Neural crest cell (in vitro differentiated cells): ENCODE measurements at regions not wholly inside any gene's neighbourhood (a gene's known extent, or its start where the extent isn't known, plus 50 kb on each side); places are given as distances from the start of the nearest gene placed in this dataset.
"Not testable (repeated sequence)": the region's sequence is repeated elsewhere in the genome, so short reads cannot be mapped to it uniquely, and the experiment has no call there.

Experiments used
- DNase-seq: peaks from one replicate; pipeline ENCODE4 v3.0.0; 2021; ENCODE audit warnings: low read depth, mixed read lengths, low spot score
- H3K27ac Mint-ChIP-seq: one replicate; pipeline ENCODE4 v1.8.0; 2021; ENCODE audit warnings: mild to moderate bottlenecking, mixed read lengths; ENCODE audit not compliant: unreplicated experiment
- H3K27me3 Mint-ChIP-seq: 2 replicates; pipeline ENCODE4 v1.8.0; 2021; ENCODE audit warnings: low read depth, mild to moderate bottlenecking, mixed read lengths
- H3K36me3 Mint-ChIP-seq: 2 replicates; pipeline ENCODE4 v1.8.0; 2021; ENCODE audit warnings: low read depth, mild to moderate bottlenecking, mixed read lengths
- H3K4me1 Mint-ChIP-seq: 2 replicates; pipeline ENCODE4 v1.8.0; 2021; ENCODE audit warnings: mixed read lengths
- H3K4me3 Mint-ChIP-seq: one replicate; pipeline ENCODE4 v1.8.0; 2021; ENCODE audit warnings: mild to moderate bottlenecking, mixed read lengths
- H3K9me3 Mint-ChIP-seq: 2 replicates; pipeline ENCODE4 v1.8.0; 2021; ENCODE audit warnings: mixed read lengths
- CTCF ChIP-seq: fragments of 200-600 bp; sonication (generic); conservative IDR thresholded peaks from 2 replicates; pipeline ENCODE4 v1.5.0; 2021; ENCODE audit warnings: antibody characterized with exemption, mild to moderate bottlenecking

- H3K4me3 Mint-ChIP-seq = no peak overlapping the region
- H3K4me1 Mint-ChIP-seq = no peaks in the 10 kb centered on the region
- H3K27ac Mint-ChIP-seq = no peak overlapping the region
- no peak for DNase-seq
- H3K9me3 Mint-ChIP-seq = peaks cover 15% of the 10 kb centered on the region
- peaks cover 2% of the 10 kb centered on the region for H3K36me3 Mint-ChIP-seq
- H3K27me3 Mint-ChIP-seq = no peaks in the 10 kb centered on the region
- no peak for TF ChIP-seq CTCF
Observed at GRCh38 chrX:35626124-35626523, 172.0 kb upstream of the MAGEB16 start.

GRCh38 chrX:35635971-35636370, 162.2 kb upstream of the MAGEB16 start:
- not testable (repeated sequence) for H3K36me3 Mint-ChIP-seq, H3K27ac Mint-ChIP-seq, H3K4me1 Mint-ChIP-seq, DNase-seq, H3K27me3 Mint-ChIP-seq, H3K4me3 Mint-ChIP-seq
- peaks cover 15% of the 10 kb centered on the region for H3K9me3 Mint-ChIP-seq

GRCh38 chrX:35664833-35665232, 133.3 kb upstream of the MAGEB16 start:
- H3K27ac Mint-ChIP-seq = no peak overlapping the region
- H3K4me3 Mint-ChIP-seq = no peak overlapping the region

GRCh38 chrX:35665311-35665710, 132.8 kb upstream of the MAGEB16 start:
- Mint-ChIP-seq H3K27ac (no peak overlapping the region), H3K9me3 (no peaks in the 10 kb centered on the region), H3K4me1 (no peaks in the 10 kb centered on the region), H3K27me3 (no peaks in the 10 kb centered on the region), H3K4me3 (no peak overlapping the region), H3K36me3 (no peaks in the 10 kb centered on the region)
- DNase-seq = no peak
- TF ChIP-seq CTCF = no peak

More at GRCh38 chrX:35664833-35665232, 133.3 kb upstream of the MAGEB16 start:
- no peaks in the 10 kb centered on the region for H3K9me3 Mint-ChIP-seq
- DNase-seq = no peak
- no peaks in the 10 kb centered on the region for H3K27me3 Mint-ChIP-seq
- TF ChIP-seq CTCF = no peak
- no peaks in the 10 kb centered on the region for H3K36me3 Mint-ChIP-seq
- no peaks in the 10 kb centered on the region for H3K4me1 Mint-ChIP-seq

GRCh38 chrX:35670889-35671288, 127.3 kb upstream of the MAGEB16 start:
- Mint-ChIP-seq H3K4me1 (no peaks in the 10 kb centered on the region), H3K4me3 (no peak overlapping the region), H3K9me3 (peaks cover 7% of the 10 kb centered on the region), H3K27ac (no peak overlapping the region), H3K27me3 (no peaks in the 10 kb centered on the region), H3K36me3 (no peaks in the 10 kb centered on the region)
- no peak for DNase-seq
- TF ChIP-seq CTCF = no peak

- no peak for TF ChIP-seq CTCF
- H3K4me1 Mint-ChIP-seq = no peaks in the 10 kb centered on the region
- DNase-seq = no peak
- H3K36me3 Mint-ChIP-seq = no peaks in the 10 kb centered on the region
- no peak overlapping the region for H3K27ac Mint-ChIP-seq
- no peaks in the 10 kb centered on the region for H3K27me3 Mint-ChIP-seq
- H3K9me3 Mint-ChIP-seq = peaks cover 9% of the 10 kb centered on the region
- H3K4me3 Mint-ChIP-seq = no peak overlapping the region
Observed at GRCh38 chrX:35675151-35675550, 123.0 kb upstream of the MAGEB16 start.
